ENCODE measurements at regions not wholly inside any gene's neighbourhood (a gene's known extent, or its start where the extent isn't known, plus 50 kb on each side); places are given as distances from the start of the nearest gene placed in this dataset.

GRCh38 chr11:93904716-93905115 is 54.3 kb upstream of the VSTM5 start:
- Histone ChIP-seq H3K36me3 (ENCODE audit: insufficient read depth) (no peaks in the 10 kb centered on the region), H3K27me3 (ENCODE audit: insufficient read depth) (no peaks in the 10 kb centered on the region), H3K4me3 (no peak overlapping the region), H4K20me1 (replicated peaks; ENCODE audit: insufficient read depth) (no peaks in the 10 kb centered on the region), H3K27ac (ENCODE audit: low read depth) (no peak overlapping the region), H3F3A (replicated peaks; ENCODE audit: low read depth) (no peaks in the 10 kb centered on the region), H3K9me2 (ENCODE audit: insufficient read depth) (0 out of 2 replicates have a peak, but pooled peaks cover 7% of the 10 kb centered on the region), H2AFZ (no peak overlapping the region), H3K4me1 (ENCODE audit: insufficient read depth) (no peaks in the 10 kb centered on the region), H3K79me2 (replicated peaks; ENCODE audit: insufficient read depth) (no peaks in the 10 kb centered on the region), H3K4me2 (no peak overlapping the region)
- H3K27ac Mint-ChIP-seq = no peak overlapping the region
- H3K36me3 Mint-ChIP-seq (ENCODE audit: low read depth) = no peaks in the 10 kb centered on the region
- no peak overlapping the region for H3K4me3 Mint-ChIP-seq
- ATAC-seq (no peak), DNase-seq (ENCODE audit: low spot score) (no peak)
- H3K27me3 Mint-ChIP-seq (ENCODE audit: insufficient read depth, low read depth, poor library complexity) = peaks cover 2% of the 10 kb centered on the region
- no peaks in the 10 kb centered on the region for H3K9me3 Mint-ChIP-seq
- TF ChIP-seq STAT1 (IDR thresholded peaks at IDR 0.05; ENCODE audit: unreplicated experiment) = no peak
- TF ChIP-seq, protein P1, sequence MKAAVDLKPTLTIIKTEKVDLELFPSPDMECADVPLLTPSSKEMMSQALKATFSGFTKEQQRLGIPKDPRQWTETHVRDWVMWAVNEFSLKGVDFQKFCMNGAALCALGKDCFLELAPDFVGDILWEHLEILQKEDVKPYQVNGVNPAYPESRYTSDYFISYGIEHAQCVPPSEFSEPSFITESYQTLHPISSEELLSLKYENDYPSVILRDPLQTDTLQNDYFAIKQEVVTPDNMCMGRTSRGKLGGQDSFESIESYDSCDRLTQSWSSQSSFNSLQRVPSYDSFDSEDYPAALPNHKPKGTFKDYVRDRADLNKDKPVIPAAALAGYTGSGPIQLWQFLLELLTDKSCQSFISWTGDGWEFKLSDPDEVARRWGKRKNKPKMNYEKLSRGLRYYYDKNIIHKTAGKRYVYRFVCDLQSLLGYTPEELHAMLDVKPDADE (IDR thresholded peaks at IDR 0.05) = no peak
- peaks cover 6% of the 10 kb centered on the region; the same call in 1 of the 3 replicates for H3K4me1 Mint-ChIP-seq

- Mint-ChIP-seq H3K27me3 (ENCODE audit: insufficient read depth, low read depth, poor library complexity) (peaks cover 2% of the 10 kb centered on the region), H3K36me3 (ENCODE audit: low read depth) (no peaks in the 10 kb centered on the region), H3K4me3 (no peak overlapping the region), H3K9me3 (no peaks in the 10 kb centered on the region), H3K4me1 (peaks cover 6% of the 10 kb centered on the region; the same call in 1 of the 3 replicates), H3K27ac (no peak overlapping the region)
- no peak overlapping the region for H3K27ac ChIP-seq (ENCODE audit: low read depth)
- ATAC-seq = no peak
- H3K4me2 ChIP-seq = no peak overlapping the region
- no peaks in the 10 kb centered on the region for H3K27me3 ChIP-seq (ENCODE audit: insufficient read depth)
- no peaks in the 10 kb centered on the region for H3K79me2 ChIP-seq (replicated peaks; ENCODE audit: insufficient read depth)
- H4K20me1 ChIP-seq (replicated peaks; ENCODE audit: insufficient read depth) = no peaks in the 10 kb centered on the region
- H3K4me3 ChIP-seq = no peak overlapping the region
- H3F3A ChIP-seq (replicated peaks; ENCODE audit: low read depth) = no peaks in the 10 kb centered on the region
- 0 out of 2 replicates have a peak, but pooled peaks cover 7% of the 10 kb centered on the region for H3K9me2 ChIP-seq (ENCODE audit: insufficient read depth)
- H2AFZ ChIP-seq = no peak overlapping the region
- H3K4me1 ChIP-seq (ENCODE audit: insufficient read depth) = no peaks in the 10 kb centered on the region
- no peak for DNase-seq (ENCODE audit: low spot score)
- H3K36me3 ChIP-seq (ENCODE audit: insufficient read depth) = no peaks in the 10 kb centered on the region
- TF ChIP-seq ZNF331 (CRISPR knock-in tag; IDR thresholded peaks at IDR 0.05; ENCODE audit: low read depth) (no peak), ZNF462 (CRISPR knock-in tag; IDR thresholded peaks at IDR 0.05) (no peak), POLR2AphosphoS5 (IDR thresholded peaks at IDR 0.05; ENCODE audit: low read depth) (no peak), JUNB (IDR thresholded peaks at IDR 0.05; ENCODE audit: unreplicated experiment) (no peak), ZNF114 (CRISPR knock-in tag; IDR thresholded peaks at IDR 0.05) (no peak)
- TF ChIP-seq, protein P2, sequence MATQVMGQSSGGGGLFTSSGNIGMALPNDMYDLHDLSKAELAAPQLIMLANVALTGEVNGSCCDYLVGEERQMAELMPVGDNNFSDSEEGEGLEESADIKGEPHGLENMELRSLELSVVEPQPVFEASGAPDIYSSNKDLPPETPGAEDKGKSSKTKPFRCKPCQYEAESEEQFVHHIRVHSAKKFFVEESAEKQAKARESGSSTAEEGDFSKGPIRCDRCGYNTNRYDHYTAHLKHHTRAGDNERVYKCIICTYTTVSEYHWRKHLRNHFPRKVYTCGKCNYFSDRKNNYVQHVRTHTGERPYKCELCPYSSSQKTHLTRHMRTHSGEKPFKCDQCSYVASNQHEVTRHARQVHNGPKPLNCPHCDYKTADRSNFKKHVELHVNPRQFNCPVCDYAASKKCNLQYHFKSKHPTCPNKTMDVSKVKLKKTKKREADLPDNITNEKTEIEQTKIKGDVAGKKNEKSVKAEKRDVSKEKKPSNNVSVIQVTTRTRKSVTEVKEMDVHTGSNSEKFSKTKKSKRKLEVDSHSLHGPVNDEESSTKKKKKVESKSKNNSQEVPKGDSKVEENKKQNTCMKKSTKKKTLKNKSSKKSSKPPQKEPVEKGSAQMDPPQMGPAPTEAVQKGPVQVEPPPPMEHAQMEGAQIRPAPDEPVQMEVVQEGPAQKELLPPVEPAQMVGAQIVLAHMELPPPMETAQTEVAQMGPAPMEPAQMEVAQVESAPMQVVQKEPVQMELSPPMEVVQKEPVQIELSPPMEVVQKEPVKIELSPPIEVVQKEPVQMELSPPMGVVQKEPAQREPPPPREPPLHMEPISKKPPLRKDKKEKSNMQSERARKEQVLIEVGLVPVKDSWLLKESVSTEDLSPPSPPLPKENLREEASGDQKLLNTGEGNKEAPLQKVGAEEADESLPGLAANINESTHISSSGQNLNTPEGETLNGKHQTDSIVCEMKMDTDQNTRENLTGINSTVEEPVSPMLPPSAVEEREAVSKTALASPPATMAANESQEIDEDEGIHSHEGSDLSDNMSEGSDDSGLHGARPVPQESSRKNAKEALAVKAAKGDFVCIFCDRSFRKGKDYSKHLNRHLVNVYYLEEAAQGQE (IDR thresholded peaks at IDR 0.05; ENCODE audit: unreplicated experiment) = no peak
- TF ChIP-seq, protein P1 (IDR thresholded peaks at IDR 0.05) = no peak
These were observed 55.0 kb upstream of the VSTM5 start for GRCh38 chr11:93905384-93905783.
